Stimulated activated CD4-positive, alpha-beta T cell treated with anti-CD3 and anti-CD28 coated beads, Interleukin-2, amount 100 ng/mL, for 48 hours (primary cell): ENCODE measurements at regions not wholly inside any gene's neighbourhood (a gene's known extent, or its start where the extent isn't known, plus 50 kb on each side); places are given as distances from the start of the nearest gene placed in this dataset.

ENCODE experiments used
- DNase-seq, 2 donors: peaks; one replicate each; pipeline ENCODE4 v3.0.0-alpha.2; 2020

GRCh38 chr11:16685914-16686313, 52.5 kb upstream of the C11orf58 start:
- no peak for DNase-seq

GRCh38 chr11:16678466-16679116, 59.9 kb upstream of the C11orf58 start:
- DNase-seq = no peak

GRCh38 chr11:16669799-16670415, 68.5 kb upstream of the C11orf58 start:
- DNase-seq = no peak

GRCh38 chr11:16632295-16633200, 105.9 kb upstream of the C11orf58 start:
- DNase-seq = no peak

GRCh38 chr11:16630651-16631050, 107.8 kb upstream of the C11orf58 start:
- DNase-seq = no peak

GRCh38 chr11:16618431-16618830, 120.0 kb upstream of the C11orf58 start:
- DNase-seq = no peak

GRCh38 chr11:16615480-16615879, 123.0 kb upstream of the C11orf58 start:
- no peak for DNase-seq

GRCh38 chr11:16613512-16614381, 124.7 kb upstream of the C11orf58 start:
- DNase-seq = peak; percentile 59 to 67

- DNase-seq = no peak
Measured at GRCh38 chr11:16613262-16613511, 125.3 kb upstream of the C11orf58 start.

- DNase-seq = no peak
Measured at GRCh38 chr11:16612566-16613261, 125.7 kb upstream of the C11orf58 start.

- no peak for DNase-seq
Measured at GRCh38 chr11:16611926-16612565, 126.4 kb upstream of the C11orf58 start.

GRCh38 chr11:16611401-16611921, 127.0 kb upstream of the C11orf58 start:
- DNase-seq = no peak

- DNase-seq = no peak
Measured at GRCh38 chr11:16610738-16611388, 127.6 kb upstream of the C11orf58 start.

GRCh38 chr11:16610213-16610737, 128.2 kb upstream of the C11orf58 start:
- no peak for DNase-seq

GRCh38 chr11:16609769-16610168, 128.7 kb upstream of the C11orf58 start:
- DNase-seq = no peak

GRCh38 chr11:16607675-16608644, 130.5 kb upstream of the C11orf58 start:
- no peak for DNase-seq

GRCh38 chr11:16606784-16607674, 131.4 kb upstream of the C11orf58 start:
- DNase-seq = no peak
